ENCODE measurements at regions not wholly inside any gene's neighbourhood (a gene's known extent, or its start where the extent isn't known, plus 50 kb on each side); places are given as distances from the start of the nearest gene placed in this dataset.

DNA sequence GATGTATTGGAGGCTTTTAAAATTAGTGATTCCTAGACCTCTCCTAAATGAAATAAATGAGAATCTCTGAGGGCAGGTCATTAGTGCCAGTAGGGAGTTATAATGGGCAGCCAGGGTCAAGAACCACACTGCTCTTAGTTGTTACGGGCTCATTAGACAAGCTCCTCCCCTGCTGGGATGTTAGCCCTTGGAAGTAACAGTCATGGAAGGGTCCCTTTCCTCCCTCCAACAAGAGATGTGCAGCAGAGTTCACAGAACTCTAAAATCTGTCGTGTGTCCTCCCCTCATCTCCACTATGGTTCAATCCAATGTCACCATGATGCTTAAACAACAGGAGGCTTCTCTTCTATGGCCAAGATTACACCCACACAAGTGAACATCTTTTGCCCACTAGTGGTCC, 419.5 kb downstream of the INSC start:
- TF ChIP-seq, protein P1, sequence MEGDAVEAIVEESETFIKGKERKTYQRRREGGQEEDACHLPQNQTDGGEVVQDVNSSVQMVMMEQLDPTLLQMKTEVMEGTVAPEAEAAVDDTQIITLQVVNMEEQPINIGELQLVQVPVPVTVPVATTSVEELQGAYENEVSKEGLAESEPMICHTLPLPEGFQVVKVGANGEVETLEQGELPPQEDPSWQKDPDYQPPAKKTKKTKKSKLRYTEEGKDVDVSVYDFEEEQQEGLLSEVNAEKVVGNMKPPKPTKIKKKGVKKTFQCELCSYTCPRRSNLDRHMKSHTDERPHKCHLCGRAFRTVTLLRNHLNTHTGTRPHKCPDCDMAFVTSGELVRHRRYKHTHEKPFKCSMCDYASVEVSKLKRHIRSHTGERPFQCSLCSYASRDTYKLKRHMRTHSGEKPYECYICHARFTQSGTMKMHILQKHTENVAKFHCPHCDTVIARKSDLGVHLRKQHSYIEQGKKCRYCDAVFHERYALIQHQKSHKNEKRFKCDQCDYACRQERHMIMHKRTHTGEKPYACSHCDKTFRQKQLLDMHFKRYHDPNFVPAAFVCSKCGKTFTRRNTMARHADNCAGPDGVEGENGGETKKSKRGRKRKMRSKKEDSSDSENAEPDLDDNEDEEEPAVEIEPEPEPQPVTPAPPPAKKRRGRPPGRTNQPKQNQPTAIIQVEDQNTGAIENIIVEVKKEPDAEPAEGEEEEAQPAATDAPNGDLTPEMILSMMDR (IDR thresholded peaks at IDR 0.05) = no peak
- no peak for TF ChIP-seq POLR2A (IDR thresholded peaks at IDR 0.05)
